ENCODE measurements at regions not wholly inside any gene's neighbourhood (a gene's known extent, or its start where the extent isn't known, plus 50 kb on each side); places are given as distances from the start of the nearest gene placed in this dataset.

DNA sequence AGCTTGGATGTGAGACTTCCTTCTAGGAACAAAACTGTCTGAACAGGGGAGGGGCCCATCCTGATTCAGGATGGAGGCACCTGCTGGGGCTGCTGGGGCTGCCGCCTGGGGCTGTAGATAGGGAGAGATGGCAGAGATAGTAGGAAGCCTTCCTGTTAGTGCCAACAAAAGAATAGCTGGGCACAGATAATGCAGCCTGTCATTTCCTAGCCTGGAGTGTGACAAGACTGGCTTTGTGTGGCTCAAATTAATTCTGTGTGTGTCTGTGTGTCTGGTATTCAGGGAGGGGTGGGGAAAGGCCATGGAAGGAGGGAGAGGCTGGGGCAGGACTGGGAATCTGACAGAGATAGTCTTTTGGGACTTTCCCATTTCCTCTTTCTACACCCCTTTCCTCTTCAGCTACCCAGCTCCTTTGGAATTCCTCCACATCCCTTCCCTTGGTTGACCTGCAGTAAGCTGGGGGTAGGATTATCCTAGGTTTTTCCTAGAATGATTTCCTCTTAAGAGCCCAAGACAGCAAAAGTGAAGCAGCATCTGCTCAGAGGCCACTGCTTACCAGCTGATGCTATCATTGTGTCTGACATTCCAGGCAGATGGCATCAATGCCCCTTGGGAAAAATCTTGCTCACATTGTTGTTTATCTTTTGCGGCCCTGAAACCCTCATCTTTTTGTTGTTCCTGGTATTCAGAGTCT, 144.9 kb upstream of the LHCGR start:
- TF ChIP-seq, protein P1, sequence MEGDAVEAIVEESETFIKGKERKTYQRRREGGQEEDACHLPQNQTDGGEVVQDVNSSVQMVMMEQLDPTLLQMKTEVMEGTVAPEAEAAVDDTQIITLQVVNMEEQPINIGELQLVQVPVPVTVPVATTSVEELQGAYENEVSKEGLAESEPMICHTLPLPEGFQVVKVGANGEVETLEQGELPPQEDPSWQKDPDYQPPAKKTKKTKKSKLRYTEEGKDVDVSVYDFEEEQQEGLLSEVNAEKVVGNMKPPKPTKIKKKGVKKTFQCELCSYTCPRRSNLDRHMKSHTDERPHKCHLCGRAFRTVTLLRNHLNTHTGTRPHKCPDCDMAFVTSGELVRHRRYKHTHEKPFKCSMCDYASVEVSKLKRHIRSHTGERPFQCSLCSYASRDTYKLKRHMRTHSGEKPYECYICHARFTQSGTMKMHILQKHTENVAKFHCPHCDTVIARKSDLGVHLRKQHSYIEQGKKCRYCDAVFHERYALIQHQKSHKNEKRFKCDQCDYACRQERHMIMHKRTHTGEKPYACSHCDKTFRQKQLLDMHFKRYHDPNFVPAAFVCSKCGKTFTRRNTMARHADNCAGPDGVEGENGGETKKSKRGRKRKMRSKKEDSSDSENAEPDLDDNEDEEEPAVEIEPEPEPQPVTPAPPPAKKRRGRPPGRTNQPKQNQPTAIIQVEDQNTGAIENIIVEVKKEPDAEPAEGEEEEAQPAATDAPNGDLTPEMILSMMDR (IDR thresholded peaks at IDR 0.05; ENCODE audit: low read depth, low read length, missing control alignments), result no peak
- H3K4me3 ChIP-seq (ENCODE audit: low read depth, low read length), result no peak overlapping the region
- DNase-seq (ENCODE audit: low read depth), result no peak

DNA sequence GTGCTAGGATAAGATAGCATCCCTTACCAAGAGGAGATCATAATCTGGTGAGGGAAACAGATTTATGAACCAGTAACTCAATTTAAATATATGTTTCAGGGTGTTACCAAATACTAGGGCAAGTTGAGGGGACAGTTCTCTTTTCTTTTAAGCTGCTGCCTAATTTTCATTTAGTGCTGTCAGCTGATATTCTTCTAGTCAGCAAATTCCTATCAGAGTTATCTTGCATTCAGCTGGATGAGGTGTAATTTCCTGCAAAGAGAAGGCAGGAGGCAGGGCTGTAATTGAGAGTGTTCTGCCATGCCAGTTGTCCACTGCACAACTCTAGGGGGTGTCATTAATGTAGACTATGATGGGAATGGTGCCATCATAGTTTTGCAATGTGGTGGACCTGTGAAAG, 141.3 kb upstream of the LHCGR start:
- DNase-seq (ENCODE audit: low read depth), result no peak
- TF ChIP-seq, protein P1 (IDR thresholded peaks at IDR 0.05; ENCODE audit: low read depth, low read length, missing control alignments), result no peak
- H3K4me3 ChIP-seq (ENCODE audit: low read depth, low read length), result no peak overlapping the region

DNA sequence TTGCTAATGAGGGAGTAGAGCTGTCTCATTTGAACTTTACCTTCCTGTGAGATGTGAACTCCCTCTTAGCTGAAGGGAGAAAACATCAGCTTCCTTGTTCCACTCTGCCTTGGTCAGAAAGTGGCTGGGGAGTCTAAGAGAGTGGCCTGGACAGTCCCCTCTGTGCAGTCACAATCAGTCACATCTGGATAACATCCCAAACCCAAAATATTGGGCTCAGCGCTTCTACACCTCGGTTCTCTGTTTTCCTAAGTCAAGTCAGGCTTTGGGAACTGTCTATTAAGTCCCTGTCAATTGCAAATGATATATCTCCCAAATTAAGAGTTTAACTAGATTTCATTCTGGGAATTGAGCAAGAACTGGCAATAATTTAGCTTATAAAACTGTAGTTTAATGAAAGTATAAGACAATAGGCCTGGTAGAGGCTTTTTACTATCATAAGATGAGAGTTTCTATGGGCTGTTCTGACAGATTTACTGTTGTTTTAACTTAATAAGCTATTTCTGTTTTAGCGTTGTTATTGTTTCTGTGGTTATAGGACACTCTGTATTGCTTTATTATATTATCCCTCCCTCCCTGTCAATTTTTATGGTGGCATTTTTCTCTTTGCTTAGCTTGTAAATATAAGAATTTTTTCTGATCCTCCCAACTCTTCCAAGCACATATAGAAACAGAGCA, 135.1 kb upstream of the LHCGR start:
- TF ChIP-seq, protein P1 (IDR thresholded peaks at IDR 0.05; ENCODE audit: low read depth, low read length, missing control alignments), result no peak
- H3K4me3 ChIP-seq (ENCODE audit: low read depth, low read length), result no peak overlapping the region
- no peak for DNase-seq (ENCODE audit: low read depth)

DNA sequence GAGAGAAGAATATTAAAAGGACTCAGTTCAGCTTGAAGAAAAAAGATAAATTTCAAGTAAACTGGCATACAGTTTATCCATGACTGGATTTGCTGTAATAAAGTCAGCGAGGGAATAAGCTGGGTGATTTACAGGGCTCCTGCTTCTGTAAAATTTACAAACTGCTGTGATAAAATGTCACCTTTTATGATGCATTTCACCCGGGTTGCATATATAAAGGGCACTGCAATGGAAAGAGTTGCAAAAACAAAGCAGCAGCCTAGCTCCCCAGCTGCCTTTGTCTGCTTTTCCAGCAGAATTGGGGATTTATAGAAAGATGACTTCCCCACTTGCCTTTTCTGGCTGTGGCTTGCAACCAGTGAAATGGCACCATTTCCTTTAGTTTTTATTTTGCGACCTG, 132.5 kb upstream of the LHCGR start:
- no peak overlapping the region for H3K4me3 ChIP-seq (ENCODE audit: low read depth, low read length)
- TF ChIP-seq, protein P1 (IDR thresholded peaks at IDR 0.05; ENCODE audit: low read depth, low read length, missing control alignments), result no peak
- DNase-seq (ENCODE audit: low read depth), result no peak

DNA sequence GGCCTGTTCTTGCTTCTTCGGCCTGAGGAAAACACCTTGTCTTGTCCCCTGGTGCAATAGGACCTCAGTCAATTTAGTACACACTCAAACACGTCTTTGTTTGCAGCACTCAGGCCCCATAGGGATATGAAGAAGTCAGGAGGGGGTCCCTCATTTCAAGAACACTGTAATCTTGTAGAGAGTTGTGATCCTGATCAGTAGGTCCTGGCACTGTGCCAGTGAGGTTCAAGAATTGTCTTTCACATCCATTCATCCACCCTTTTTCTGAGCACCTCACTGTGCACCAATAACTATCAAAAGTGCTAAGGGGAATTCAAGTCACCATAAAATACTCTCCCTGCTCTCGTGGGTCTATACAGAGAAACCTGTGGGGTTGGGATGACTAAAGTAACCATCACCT, 131.4 kb upstream of the LHCGR start:
- no peak overlapping the region for H3K4me3 ChIP-seq (ENCODE audit: low read depth, low read length)
- TF ChIP-seq, protein P1 (IDR thresholded peaks at IDR 0.05; ENCODE audit: low read depth, low read length, missing control alignments), result no peak
- DNase-seq (ENCODE audit: low read depth), result no peak

DNA sequence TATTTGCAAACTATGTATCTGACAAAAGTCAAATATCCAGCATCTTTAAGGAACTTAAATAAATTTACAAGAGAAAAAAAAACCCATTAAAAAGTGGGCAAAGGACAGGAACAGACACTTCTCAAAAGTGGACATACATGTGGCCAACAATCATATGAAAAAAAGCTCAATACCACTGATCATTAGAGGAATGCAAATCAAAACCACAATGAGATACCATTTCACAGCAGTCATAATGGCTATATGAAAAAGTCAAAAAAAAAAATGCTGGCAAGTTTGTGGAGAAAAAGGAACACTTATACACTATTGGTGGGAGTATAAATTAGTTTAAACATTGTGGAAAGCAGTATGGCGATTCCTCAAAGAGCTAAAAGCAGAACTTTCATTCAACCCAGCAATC, 130.3 kb upstream of the LHCGR start:
- H3K4me3 ChIP-seq (ENCODE audit: low read depth, low read length), result no peak overlapping the region
- TF ChIP-seq, protein P1 (IDR thresholded peaks at IDR 0.05; ENCODE audit: low read depth, low read length, missing control alignments), result no peak
- DNase-seq (ENCODE audit: low read depth), result no peak

DNA sequence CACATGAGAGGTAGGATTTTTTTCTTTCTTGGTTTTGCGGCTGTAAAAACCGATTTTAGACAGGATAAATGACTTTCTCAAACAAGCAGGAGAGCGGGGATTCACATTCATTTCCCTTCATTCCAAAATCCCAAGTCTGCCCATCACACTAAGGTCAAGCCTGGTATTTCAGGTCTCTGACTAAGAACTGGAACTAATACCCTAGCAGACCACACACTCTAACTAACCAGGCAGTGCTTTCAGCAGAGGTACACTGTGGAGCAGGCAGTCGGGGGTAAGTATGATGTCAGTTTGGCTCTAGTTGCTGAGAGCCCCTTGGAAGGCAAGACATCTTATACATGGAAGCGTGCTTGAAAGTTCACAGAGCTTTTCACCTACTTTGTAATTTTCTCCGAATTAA, 128.1 kb upstream of the LHCGR start:
- no peak overlapping the region for H3K4me3 ChIP-seq (ENCODE audit: low read depth, low read length)
- TF ChIP-seq, protein P1 (IDR thresholded peaks at IDR 0.05; ENCODE audit: low read depth, low read length, missing control alignments), result no peak
- DNase-seq (ENCODE audit: low read depth), result no peak

Measured in GM12864 (cell line).